A549 (cell line): ENCODE measurements at regions not wholly inside any gene's neighbourhood (a gene's known extent, or its start where the extent isn't known, plus 50 kb on each side); places are given as distances from the start of the nearest gene placed in this dataset.
A peak's percentile ranks its signal among the peaks of the same experiment; 100 is the strongest.

Experiments
- ATAC-seq, 2 experiments: fragments of 200-7000 bp in 1 of 2; fragments of >200 bp in 1 of 2; cut with Nextera tagmentation in 1 of 2; cut with Tn5 transposase in 1 of 2; 3 replicates each; pipeline versions ENCODE4 v1.8.0 to v1.9.1; 2018 to 2020; ENCODE audit warnings: mild to moderate bottlenecking in 1 of 2, moderate library complexity in 1 of 2
- CTCF ChIA-PET: fragments of 300-600 bp; sonication (Branson Sonifier 250); formaldehyde crosslinking; extraction: SDS; loops from one replicate; lab custom pipeline; 2021; ENCODE audit warnings: antibody characterized with exemption, inconsistent platforms; lab: Yijun Ruan, JAX
- POLR2A ChIA-PET: fragments of 350-600 bp; formaldehyde crosslinking; extraction: SDS; loops from one replicate; lab custom pipeline; 2021; ENCODE audit warnings: antibody characterized with exemption, inconsistent platforms; lab: Yijun Ruan, JAX
- DNase-seq, 2 experiments: peaks; one replicate each; pipeline versions ENCODE4 v3.0.0 to v3.0.0-alpha.2; 2011 to 2016; ENCODE audit warnings: low read depth in 1 of 2, low spot score in 1 of 2
- FAIRE-seq: peaks from 2 replicates; lab custom pipeline; 2011; peaks lifted over from hg19 to GRCh38; lab: Jason Lieb, UNC
- H3K27ac ChIP-seq, 2 experiments: fragments of >200 bp; sonication (Bioruptor Twin); formaldehyde crosslinking; 3 replicates each; pipeline ENCODE4 v1.5.1; 2016 to 2017
- H3K4me1 ChIP-seq: fragments of >200 bp; sonication (Bioruptor Twin); formaldehyde crosslinking; 3 replicates; pipeline ENCODE4 v1.6.1; 2016
- H3K4me2 ChIP-seq: fragments of >200 bp; sonication (Bioruptor Twin); formaldehyde crosslinking; 3 replicates; pipeline ENCODE4 v1.6.1; 2016
- H3K4me3 ChIP-seq: fragments of >200 bp; sonication (Bioruptor Twin); formaldehyde crosslinking; 3 replicates; pipeline ENCODE4 v1.5.1; 2016
- H3K9me3 ChIP-seq: fragments of >200 bp; sonication (Bioruptor Twin); formaldehyde crosslinking; 3 replicates; pipeline ENCODE4 v1.6.1; 2016
- ATOH8 ChIP-seq: fragments of 250-450 bp; sonication (Bioruptor Pico); IDR thresholded peaks from 2 replicates; pipeline ENCODE4 v1.5.0; 2020; ENCODE audit warnings: low read depth, mild to moderate bottlenecking, moderate library complexity
- BHLHE40 ChIP-seq: IDR thresholded peaks from 2 replicates; pipeline ENCODE4 v1.6.1; 2012; ENCODE audit warnings: low read depth, low read length, inconsistent platforms
- CBX8 ChIP-seq: fragments of 200-600 bp; sonication (generic); IDR thresholded peaks from 2 replicates; pipeline ENCODE4 v1.6.1; 2016
- ESRRA ChIP-seq: fragments of 150-350 bp; IDR thresholded peaks from 2 replicates; pipeline ENCODE4 v1.6.1; 2014; ENCODE audit warnings: mild to moderate bottlenecking, low read length, borderline replicate concordance
- FOSB ChIP-seq: fragments of 250-450 bp; sonication (Bioruptor Pico); IDR thresholded peaks from 2 replicates; pipeline ENCODE4 v1.5.0; 2020; ENCODE audit warnings: mild to moderate bottlenecking, moderate library complexity
- GATA3 ChIP-seq: IDR thresholded peaks from 2 replicates; pipeline ENCODE4 v1.6.1; 2012; ENCODE audit warnings: borderline replicate concordance
- HES2 ChIP-seq: fragments of >200 bp; sonication (Bioruptor Twin); formaldehyde crosslinking; IDR thresholded peaks from 2 replicates; pipeline ENCODE4 v1.6.1; 2016
- HOXA7 ChIP-seq: fragments of 250-450 bp; sonication (Bioruptor Pico); IDR thresholded peaks from 2 replicates; pipeline ENCODE4 v1.5.0; 2020; ENCODE audit warnings: mild to moderate bottlenecking, moderate library complexity
- HOXB5 ChIP-seq: fragments of 250-450 bp; sonication (Bioruptor Pico); IDR thresholded peaks from 2 replicates; pipeline ENCODE4 v1.5.0; 2020; ENCODE audit warnings: mild to moderate bottlenecking, moderate library complexity
- JUN ChIP-seq, 2 experiments: fragments of >200 bp; sonication (Bioruptor Twin); formaldehyde crosslinking; IDR thresholded peaks; 2 replicates in 1 of 2; 3 replicates in 1 of 2; pipeline ENCODE4 v1.6.1; 2016 to 2017
- JUNB ChIP-seq: fragments of >200 bp; sonication (Bioruptor Twin); formaldehyde crosslinking; IDR thresholded peaks from 2 replicates; pipeline ENCODE4 v1.6.1; 2016
- KDM1A ChIP-seq: fragments of 200-600 bp; sonication (generic); IDR thresholded peaks from 2 replicates; pipeline ENCODE4 v1.6.1; 2016; ENCODE audit warnings: low read depth, mild to moderate bottlenecking
- MAZ ChIP-seq: fragments of 150-350 bp; IDR thresholded peaks from 2 replicates; pipeline ENCODE4 v1.6.1; 2014; ENCODE audit warnings: antibody characterized with exemption, low read depth, low read length, borderline replicate concordance
- MYC ChIP-seq: IDR thresholded peaks from 2 replicates; pipeline ENCODE4 v1.6.1; 2012; ENCODE audit warnings: mild to moderate bottlenecking, inconsistent platforms, low read length, improper control_type of control experiment, borderline replicate concordance
- NFE2L2 ChIP-seq: fragments of 150-350 bp; conservative IDR thresholded peaks from 2 replicates; pipeline ENCODE4 v1.6.1; 2014; ENCODE audit warnings: low read length
- PHF8 ChIP-seq: fragments of 200-600 bp; sonication (generic); IDR thresholded peaks from 2 replicates; pipeline ENCODE4 v1.6.1; 2016; ENCODE audit warnings: low read depth, mild to moderate bottlenecking, antibody characterized with exemption, moderate library complexity, borderline replicate concordance
- POLR2A ChIP-seq: IDR thresholded peaks from 2 replicates; pipeline ENCODE4 v1.6.1; 2012; ENCODE audit warnings: mild to moderate bottlenecking, low read length
- RAD21 ChIP-seq, 2 experiments: fragments of >200 bp in 1 of 2; sonication (Bioruptor Twin) in 1 of 2; formaldehyde crosslinking in 1 of 2; IDR thresholded peaks in 1 of 2; conservative IDR thresholded peaks in 1 of 2; 2 replicates in 1 of 2; 3 replicates in 1 of 2; pipeline ENCODE4 v1.6.1; 2012 to 2018; ENCODE audit warnings: inconsistent platforms in 1 of 2
- RCOR1 ChIP-seq: fragments of 150-350 bp; IDR thresholded peaks from 2 replicates; pipeline ENCODE4 v1.6.1; 2014; ENCODE audit warnings: antibody characterized with exemption, low read length, low read depth
- RNF2 ChIP-seq: fragments of 200-600 bp; sonication (generic); IDR thresholded peaks from 2 replicates; pipeline ENCODE4 v1.6.1; 2016; ENCODE audit warnings: low read depth, mild to moderate bottlenecking, antibody characterized with exemption, moderate library complexity, borderline replicate concordance
- SMC3 ChIP-seq: fragments of >200 bp; sonication (Bioruptor Twin); formaldehyde crosslinking; IDR thresholded peaks from 3 replicates; pipeline ENCODE4 v1.6.1; 2018; ENCODE audit warnings: inconsistent platforms
- SREBF2 ChIP-seq: fragments of 450-650 bp; IDR thresholded peaks from 2 replicates; pipeline ENCODE4 v1.6.1; 2014; ENCODE audit warnings: mild to moderate bottlenecking, moderate library complexity
- TFCP2L1 ChIP-seq: fragments of 250-450 bp; sonication (Bioruptor Pico); IDR thresholded peaks from 2 replicates; pipeline ENCODE4 v1.5.0; 2021; ENCODE audit warnings: mild to moderate bottlenecking
- TP53 ChIP-seq: fragments of 250-450 bp; sonication (Bioruptor Pico); IDR thresholded peaks from 2 replicates; pipeline ENCODE4 v1.5.0; 2021; ENCODE audit warnings: mild to moderate bottlenecking, moderate library complexity
- ZC3H11A ChIP-seq: fragments of 450-650 bp; IDR thresholded peaks from 2 replicates; pipeline ENCODE4 v1.6.1; 2014; ENCODE audit warnings: antibody characterized with exemption, mild to moderate bottlenecking
- ZNF302 ChIP-seq: fragments of 250-450 bp; sonication (Bioruptor Pico); IDR thresholded peaks from 2 replicates; pipeline ENCODE4 v1.9.0; 2021; ENCODE audit warnings: inconsistent platforms, mild to moderate bottlenecking, moderate library complexity
- ZSCAN20 ChIP-seq: fragments of 250-450 bp; sonication (Bioruptor Pico); IDR thresholded peaks from 2 replicates; pipeline ENCODE4 v1.8.0; 2022; ENCODE audit warnings: mild to moderate bottlenecking, moderate library complexity
- WGBS: methylation state at CpG from one replicate; pipeline ENCODE4 v1.1.6; 2017; ENCODE audit errors: missing lambda C conversion rate; 5-methylcytosine and 5-hydroxymethylcytosine counted together
- TF ChIP-seq, protein P1 (sequence below): fragments of 150-350 bp; IDR thresholded peaks from 2 replicates; pipeline ENCODE4 v1.6.1; 2014; ENCODE audit warnings: low read depth, mild to moderate bottlenecking, low read length

DNA sequence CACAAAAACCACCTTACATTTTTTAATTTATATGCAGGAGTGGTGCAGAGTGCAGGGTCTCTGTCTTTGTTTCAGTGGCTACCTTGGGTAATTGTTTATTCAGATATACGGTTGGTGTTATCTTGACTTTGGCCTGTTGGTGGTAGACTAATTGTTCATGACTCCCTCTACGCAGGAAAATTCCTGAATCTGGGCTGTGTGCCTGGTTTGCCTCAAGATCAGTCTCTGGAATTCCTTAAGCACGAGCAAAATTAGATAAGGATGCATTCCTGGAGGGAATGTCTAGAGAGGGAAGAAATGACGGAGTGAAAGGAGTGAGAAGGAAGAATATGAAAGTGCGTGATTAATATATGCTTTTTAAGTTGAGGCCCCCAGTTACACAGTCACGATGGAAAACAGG, 576.9 kb upstream of the PCDH10 start:
- ATAC-seq: no peak
- WGBS: 19% methylated on average over 6 of the region's 6 CpGs

GRCh38 chr4:132587626-132588025, 561.5 kb upstream of the PCDH10 start:
- ATAC-seq: no peak
- Histone ChIP-seq H3K27ac (no peak overlapping the region), H3K4me1 (no peaks in the 10 kb centered on the region), H3K4me3 (no peak overlapping the region), H3K4me2 (no peak overlapping the region), H3K9me3 (no peaks in the 10 kb centered on the region)
- no peak for TF ChIP-seq ATOH8 (CRISPR knock-in tag)
- TF ChIP-seq POLR2A: no peak
- no peak for TF ChIP-seq ESRRA
- no peak for TF ChIP-seq NFE2L2
- no peak for TF ChIP-seq JUN (IDR thresholded peaks at IDR 0.05)
- FAIRE-seq: no peak
- CTCF ChIA-PET: no interaction called here
- no peak for DNase-seq
- POLR2A ChIA-PET: no interaction called here

More for the DNA sequence above, 576.9 kb upstream of the PCDH10 start:
- Histone ChIP-seq H3K27ac (no peak overlapping the region), H3K4me3 (no peak overlapping the region), H3K9me3 (no peaks in the 10 kb centered on the region), H3K4me2 (no peak overlapping the region), H3K4me1 (no peaks in the 10 kb centered on the region)
- FAIRE-seq (no peak), DNase-seq (peak in 1 of 2 experiments; percentile 17)
- CTCF ChIA-PET: no interaction called here
- no peak for TF ChIP-seq HOXB5
- no peak for TF ChIP-seq TFCP2L1
- no peak for TF ChIP-seq RAD21 (conservative IDR thresholded peaks at IDR 0.05 in 1 of 2, IDR thresholded peaks at IDR 0.05 in 1 of 2)
- TF ChIP-seq HES2: no peak
- TF ChIP-seq ATOH8 (CRISPR knock-in tag): no peak
- TF ChIP-seq HOXA7 (CRISPR knock-in tag): no peak
- no peak for TF ChIP-seq FOSB (CRISPR knock-in tag)
- TF ChIP-seq, all 56 proteins: peak for 0
- POLR2A ChIA-PET: no interaction called here

GRCh38 chr4:132592340-132592739, 556.8 kb upstream of the PCDH10 start:
- DNase-seq: no peak
- CTCF ChIA-PET: no interaction called here
- Histone ChIP-seq H3K27ac (no peak overlapping the region), H3K9me3 (no peaks in the 10 kb centered on the region), H3K4me3 (no peak overlapping the region), H3K4me1 (no peaks in the 10 kb centered on the region), H3K4me2 (no peak overlapping the region)
- TF ChIP-seq MYC (no peak), BHLHE40 (no peak), ZNF302 (CRISPR knock-in tag) (no peak)
- POLR2A ChIA-PET: no interaction called here
- ATAC-seq: no peak
- FAIRE-seq: no peak
- 26% methylated on average over 13 of the region's 13 CpGs for WGBS

DNA sequence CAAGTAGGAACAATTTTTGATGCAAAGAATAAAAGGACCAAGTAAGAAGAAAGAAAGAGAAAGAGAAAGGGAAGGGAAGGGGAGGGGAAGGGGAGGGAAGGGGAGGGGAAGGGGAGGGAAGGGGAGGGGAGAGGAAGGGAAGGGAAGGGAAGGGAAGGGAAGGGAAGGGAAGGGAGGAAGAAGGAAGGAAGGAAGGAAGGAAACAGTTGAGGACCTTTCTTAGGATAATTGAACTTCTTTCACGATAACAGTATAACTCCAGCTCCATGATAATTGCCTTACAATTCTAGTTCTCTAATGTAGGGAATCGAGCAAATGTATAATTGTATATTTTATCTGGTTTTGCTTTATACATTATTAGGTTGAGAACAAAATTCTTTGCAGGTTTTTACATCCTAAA, 556.2 kb upstream of the PCDH10 start:
- no peak for ATAC-seq
- H3K27ac ChIP-seq: no peak overlapping the region
- DNase-seq: no peak
- no peak for TF ChIP-seq SMC3
- TF ChIP-seq PHF8: no peak
- no peak for TF ChIP-seq ZC3H11A
- TF ChIP-seq KDM1A: no peak
- TF ChIP-seq JUNB: no peak
- no peak for TF ChIP-seq RNF2
- TF ChIP-seq ZSCAN20 (CRISPR knock-in tag): no peak
- TF ChIP-seq GATA3: no peak
- TF ChIP-seq MAZ: no peak
- no peak for TF ChIP-seq HES2
- TF ChIP-seq SREBF2: no peak
- TF ChIP-seq TP53 (CRISPR knock-in tag): no peak
- no peak for TF ChIP-seq RCOR1
- TF ChIP-seq CBX8: no peak
- TF ChIP-seq MYC: no peak
- TF ChIP-seq, protein P1, sequence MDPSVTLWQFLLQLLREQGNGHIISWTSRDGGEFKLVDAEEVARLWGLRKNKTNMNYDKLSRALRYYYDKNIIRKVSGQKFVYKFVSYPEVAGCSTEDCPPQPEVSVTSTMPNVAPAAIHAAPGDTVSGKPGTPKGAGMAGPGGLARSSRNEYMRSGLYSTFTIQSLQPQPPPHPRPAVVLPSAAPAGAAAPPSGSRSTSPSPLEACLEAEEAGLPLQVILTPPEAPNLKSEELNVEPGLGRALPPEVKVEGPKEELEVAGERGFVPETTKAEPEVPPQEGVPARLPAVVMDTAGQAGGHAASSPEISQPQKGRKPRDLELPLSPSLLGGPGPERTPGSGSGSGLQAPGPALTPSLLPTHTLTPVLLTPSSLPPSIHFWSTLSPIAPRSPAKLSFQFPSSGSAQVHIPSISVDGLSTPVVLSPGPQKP: no peak
- no peaks in the 10 kb centered on the region for H3K9me3 ChIP-seq
- H3K4me2 ChIP-seq: no peak overlapping the region
- WGBS: 21% methylated on average over 2 of the region's 2 CpGs
- no peaks in the 10 kb centered on the region for H3K4me1 ChIP-seq
- ChIA-PET CTCF (no interaction called here), POLR2A (no interaction called here)
- no peak for FAIRE-seq
- no peak overlapping the region for H3K4me3 ChIP-seq
